CD14-positive monocyte (primary cell): ENCODE measurements at regions not wholly inside any gene's neighbourhood (a gene's known extent, or its start where the extent isn't known, plus 50 kb on each side); places are given as distances from the start of the nearest gene placed in this dataset.

Experiments used
- DNase-seq, 3 donors: peaks; one replicate each; pipeline ENCODE4 v3.0.0-alpha.2; 2011 to 2022
- H2AFZ ChIP-seq: 2 replicates; pipeline ENCODE4 v1.6.0; 2012; ENCODE audit warnings: mild to moderate bottlenecking, low read depth, low read length, inconsistent platforms; ENCODE audit not compliant: insufficient read depth, poor library complexity, severe bottlenecking
- H3K27ac ChIP-seq, 2 donors: 1 replicate in 1 of 2; 2 replicates in 1 of 2; pipeline ENCODE4 v1.5.1; 2012 to 2013; ENCODE audit warnings: low read length in 2 of 2, control low read depth in 1 of 2, inconsistent platforms in 1 of 2, low read depth in 1 of 2, mild to moderate bottlenecking in 1 of 2
- H3K27me3 ChIP-seq, 2 donors: one replicate each; pipeline versions ENCODE4 v1.6.0 to v1.6.1; 2011 to 2013; ENCODE audit warnings: low read length in 2 of 2; ENCODE audit not compliant: control insufficient read depth in 2 of 2, insufficient read depth in 2 of 2
- H3K36me3 ChIP-seq, 2 donors: replicated peaks in 1 of 2; 1 replicate in 1 of 2; 2 replicates in 1 of 2; pipeline versions ENCODE4 v1.5.1 to v1.6.1; 2012 to 2013; ENCODE audit warnings: low read length in 2 of 2, control low read depth in 1 of 2, inconsistent platforms in 1 of 2, mild to moderate bottlenecking in 1 of 2; ENCODE audit not compliant: insufficient read depth in 2 of 2, control insufficient read depth in 1 of 2
- H3K4me1 ChIP-seq, 2 donors: 1 replicate in 1 of 2; 2 replicates in 1 of 2; pipeline versions ENCODE4 v1.5.1 to v1.6.1; 2012 to 2013; ENCODE audit warnings: low read length in 2 of 2, control low read depth in 1 of 2, inconsistent platforms in 1 of 2, mild to moderate bottlenecking in 1 of 2, moderate library complexity in 1 of 2; ENCODE audit not compliant: insufficient read depth in 2 of 2, control insufficient read depth in 1 of 2
- H3K4me2 ChIP-seq: replicated peaks from 2 replicates; pipeline ENCODE3; 2012; ENCODE audit warnings: low read length, moderate library complexity, mild to moderate bottlenecking; ENCODE audit not compliant: poor library complexity, severe bottlenecking; ENCODE audit errors: extremely low read depth
- H3K4me3 ChIP-seq, 3 experiments: fragments of 200-600 bp in 1 of 3; sonication (generic) in 1 of 3; replicated peaks in 1 of 3; 1 replicate in 2 of 3; 2 replicates in 1 of 3; pipeline ENCODE4 v1.5.1; 2011 to 2013; ENCODE audit warnings: low read length in 3 of 3, mild to moderate bottlenecking in 3 of 3, control low read depth in 2 of 3, low read depth in 2 of 3, inconsistent platforms in 1 of 3, moderate library complexity in 1 of 3
- H3K79me2 ChIP-seq: 2 replicates; pipeline ENCODE4 v1.6.0; 2012; ENCODE audit warnings: mild to moderate bottlenecking, control low read depth, inconsistent platforms, low read length, moderate library complexity; ENCODE audit not compliant: insufficient read depth
- H3K9ac ChIP-seq: 2 replicates; pipeline ENCODE4 v1.6.0; 2017; ENCODE audit warnings: low read length, mild to moderate bottlenecking; ENCODE audit not compliant: insufficient read depth, poor library complexity, severe bottlenecking
- H3K9me3 ChIP-seq, 2 donors: replicated peaks in 1 of 2; 1 replicate in 1 of 2; 2 replicates in 1 of 2; pipeline versions ENCODE4 v1.5.1 to v1.6.1; 2012 to 2013; ENCODE audit warnings: low read length in 2 of 2, control low read depth in 1 of 2; ENCODE audit not compliant: control insufficient read depth in 1 of 2, insufficient read depth in 1 of 2
- H4K20me1 ChIP-seq: 2 replicates; pipeline ENCODE4 v1.6.0; 2012; ENCODE audit warnings: mild to moderate bottlenecking, low read length, control low read depth, moderate library complexity; ENCODE audit not compliant: insufficient read depth
- H3K27ac Mint-ChIP-seq, 7 donors: one replicate each; pipeline ENCODE4 v1.8.0; 2020; ENCODE audit warnings: mild to moderate bottlenecking in 7 of 7, mixed read lengths in 7 of 7, moderate library complexity in 6 of 7, inconsistent platforms in 2 of 7
- H3K27me3 Mint-ChIP-seq, 3 donors: one replicate each; pipeline ENCODE4 v1.8.0; 2021 to 2022; ENCODE audit warnings: low read depth in 3 of 3, mild to moderate bottlenecking in 3 of 3, mixed read lengths in 3 of 3, moderate library complexity in 3 of 3, inconsistent platforms in 1 of 3
- H3K36me3 Mint-ChIP-seq, 2 donors: one replicate each; pipeline ENCODE4 v1.8.0; 2020; ENCODE audit warnings: mixed read lengths in 2 of 2, inconsistent platforms in 1 of 2, mild to moderate bottlenecking in 1 of 2
- H3K4me1 Mint-ChIP-seq: one replicate; pipeline ENCODE4 v1.8.0; 2020; ENCODE audit warnings: mild to moderate bottlenecking, mixed read lengths
- H3K4me3 Mint-ChIP-seq, 2 donors: one replicate each; pipeline ENCODE4 v1.8.0; 2020; ENCODE audit warnings: mild to moderate bottlenecking in 2 of 2, mixed read lengths in 2 of 2, moderate library complexity in 1 of 2
- H3K9me3 Mint-ChIP-seq, 7 donors: one replicate each; pipeline ENCODE4 v1.8.0; 2020 to 2022; ENCODE audit warnings: mixed read lengths in 7 of 7, mild to moderate bottlenecking in 6 of 7, moderate library complexity in 6 of 7, inconsistent platforms in 2 of 7
- CTCF ChIP-seq: fragments of 200-600 bp; IDR thresholded peaks from one replicate; pipeline ENCODE4 v1.8.0; 2022; ENCODE audit warnings: antibody characterized with exemption, mild to moderate bottlenecking
- WGBS: methylation state at CpG from one replicate; pipeline ENCODE4 v1.1.5; 2013; ENCODE audit warnings: missing lambda C conversion rate; ENCODE audit not compliant: insufficient coverage; 5-methylcytosine and 5-hydroxymethylcytosine counted together
- intact Hi-C, 2 donors: fragments of 100-400 bp; cut with micrococcal nuclease; formaldehyde crosslinking; loops; one replicate each; pipeline versions ENCODE4 v1.15.0 to v1.15.1; 2023

- Mint-ChIP-seq H3K36me3 (no peaks in the 10 kb centered on the region), H3K4me1 (no peaks in the 10 kb centered on the region), H3K27ac (no peak overlapping the region), H3K27me3 (peaks cover 0 to 15% (median 5%) of the 10 kb centered on the region in 3 donors), H3K9me3 (peaks cover 0 to 6% (median 2%) of the 10 kb centered on the region in 7 donors), H3K4me3 (no peak overlapping the region)
- H3K4me3 ChIP-seq, result no peak overlapping the region
- no peaks in the 10 kb centered on the region for H3K36me3 ChIP-seq
- H4K20me1 ChIP-seq, result no peaks in the 10 kb centered on the region
- no peak overlapping the region for H3K9ac ChIP-seq
- no peaks in the 10 kb centered on the region for H3K79me2 ChIP-seq
- no peaks in the 10 kb centered on the region for H3K27me3 ChIP-seq
- H3K4me2 ChIP-seq, result no peak overlapping the region
- no peak for DNase-seq
- H3K27ac ChIP-seq, result no peak overlapping the region
- intact Hi-C loops, result no loop called here
- WGBS, result 78% methylated on average over 20 of the region's 24 CpGs
- H3K4me1 ChIP-seq, result no peaks in the 10 kb centered on the region
- H3K9me3 ChIP-seq, result peaks cover 0 to 2% of the 10 kb centered on the region in 2 donors
- H2AFZ ChIP-seq, result no peak overlapping the region
- no peak for TF ChIP-seq CTCF
Observed at GRCh38 chr2:235384624-235385023, 109.2 kb upstream of the AGAP1 start.

- Histone ChIP-seq H3K9me3 (peaks cover 0 to 27% of the 10 kb centered on the region in 2 donors), H3K27me3 (no peaks in the 10 kb centered on the region), H3K79me2 (no peaks in the 10 kb centered on the region), H3K36me3 (no peaks in the 10 kb centered on the region), H3K4me1 (no peaks in the 10 kb centered on the region), H2AFZ (no peak overlapping the region), H3K27ac (no peak overlapping the region), H3K9ac (no peak overlapping the region), H3K4me3 (no peak overlapping the region), H4K20me1 (no peaks in the 10 kb centered on the region), H3K4me2 (no peak overlapping the region)
- Mint-ChIP-seq H3K36me3 (no peaks in the 10 kb centered on the region), H3K9me3 (peaks cover 4 to 25% (median 8%) of the 10 kb centered on the region in 7 donors), H3K4me3 (no peak overlapping the region), H3K27ac (no peak overlapping the region), H3K27me3 (peaks cover 7 to 32% (median 18%) of the 10 kb centered on the region in 3 donors), H3K4me1 (peaks cover 5% of the 10 kb centered on the region)
- WGBS, result 93% methylated on average over 4 of the region's 5 CpGs
- TF ChIP-seq CTCF, result no peak
- DNase-seq, result no peak
- intact Hi-C loops, result no loop called here
Observed at GRCh38 chr2:235389626-235390025, 104.2 kb upstream of the AGAP1 start.
